GM19452 (cell line): ENCODE measurements at regions not wholly inside any gene's neighbourhood (a gene's known extent, or its start where the extent isn't known, plus 50 kb on each side); places are given as distances from the start of the nearest gene placed in this dataset.
"Not testable (repeated sequence)": the region's sequence is repeated elsewhere in the genome, so short reads cannot be mapped to it uniquely, and the experiment has no call there.

ENCODE experiments used
- ATAC-seq: cut with Tn5 transposase; IDR thresholded peaks from one replicate; pipeline ENCODE4 v1.9.1; 2021; ENCODE audit not compliant: unreplicated experiment

GRCh38 chr5:69004127-69004526 is 89.7 kb upstream of the SLC30A5 start:
- no peak for ATAC-seq

DNA sequence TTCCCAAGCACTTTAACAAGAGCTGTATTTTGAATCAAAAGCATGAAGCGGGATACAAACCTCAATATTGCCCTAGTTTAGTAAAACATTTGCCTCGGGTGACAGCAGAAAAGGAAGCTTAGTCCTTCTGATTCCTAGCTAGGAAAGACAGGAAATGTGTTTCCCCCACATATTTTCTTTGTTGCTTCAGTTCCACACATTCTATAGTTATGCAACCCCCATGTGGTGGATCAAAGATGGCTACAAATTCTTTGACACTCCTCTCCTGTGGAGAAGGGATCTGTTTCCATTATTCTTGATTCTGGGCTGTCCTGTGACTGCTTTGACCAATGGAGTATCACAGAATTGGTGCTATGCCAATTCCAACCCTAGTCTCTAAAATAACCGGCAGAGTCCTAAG is 89.1 kb upstream of the SLC30A5 start:
- ATAC-seq: no peak

DNA sequence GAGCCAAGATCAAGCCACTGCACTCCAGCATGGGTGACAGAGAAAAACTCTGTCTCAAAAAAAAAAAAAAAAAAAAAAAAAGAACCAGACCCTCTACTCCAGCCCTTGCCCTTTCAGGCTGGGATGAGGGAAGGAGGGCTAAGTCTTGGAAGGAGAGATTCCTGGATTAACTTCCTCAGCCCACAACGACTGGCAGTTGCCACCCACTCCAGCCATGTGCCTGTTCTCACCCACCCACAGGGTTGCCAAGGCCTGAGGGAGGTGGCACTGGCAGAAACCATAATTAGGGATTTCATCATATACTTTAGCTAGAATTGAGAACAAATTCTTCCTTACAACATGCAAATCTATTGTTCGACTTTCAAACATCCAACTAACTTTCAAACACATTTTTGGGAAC is 87.8 kb upstream of the SLC30A5 start:
- no peak for ATAC-seq

- no peak for ATAC-seq
These were observed 86.7 kb upstream of the SLC30A5 start for GRCh38 chr5:69007163-69007562.

DNA sequence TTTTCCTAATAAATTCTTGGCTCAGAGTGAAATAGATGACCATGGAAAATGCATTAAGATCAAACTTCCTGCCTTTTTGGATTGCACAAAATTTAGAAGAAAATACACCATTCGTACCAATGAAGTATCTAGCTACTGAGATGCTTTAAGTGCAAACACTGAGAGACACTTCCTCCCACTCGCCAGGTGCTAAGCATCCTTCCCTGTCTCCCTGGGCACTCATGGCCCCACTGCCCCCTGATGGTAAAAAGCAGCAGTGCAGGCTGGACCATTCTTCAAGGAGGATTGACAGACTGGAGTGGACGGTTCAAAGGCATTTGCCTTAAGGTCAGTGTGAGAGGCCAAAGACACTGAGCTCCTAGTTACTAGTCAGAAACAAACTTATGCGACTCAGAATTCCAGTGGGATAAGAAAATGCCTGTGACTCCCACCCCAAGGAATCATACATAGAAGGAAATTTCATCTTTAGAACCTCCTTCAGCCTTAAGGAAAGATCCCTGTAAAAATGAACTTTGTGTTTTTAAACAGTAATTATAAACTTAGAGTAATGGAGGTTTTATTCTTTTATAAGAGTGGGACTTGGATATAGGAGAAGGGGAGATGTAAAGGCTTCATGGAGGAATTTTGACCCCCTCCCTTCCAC is 86.0 kb upstream of the SLC30A5 start:
- peak; percentile 94 for ATAC-seq

DNA sequence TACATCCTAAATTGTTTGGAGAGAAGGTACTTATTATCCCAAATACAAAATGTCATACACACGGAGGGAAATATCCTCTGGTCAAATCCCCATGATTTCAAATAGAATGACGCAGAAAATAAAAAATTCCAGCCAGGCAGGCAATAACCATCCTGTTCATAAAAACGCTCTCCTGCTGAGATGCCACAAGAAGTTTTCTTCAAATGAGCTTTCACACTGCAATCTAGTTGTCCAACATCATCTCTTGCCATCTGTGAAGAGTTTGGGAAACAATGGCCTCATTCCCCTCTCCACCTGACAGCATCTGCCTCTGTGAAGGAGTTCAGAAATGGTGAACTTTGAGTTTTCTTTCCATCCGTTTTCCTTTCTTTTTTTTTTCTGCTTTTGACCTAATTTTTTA is 83.3 kb upstream of the SLC30A5 start:
- no peak for ATAC-seq

DNA sequence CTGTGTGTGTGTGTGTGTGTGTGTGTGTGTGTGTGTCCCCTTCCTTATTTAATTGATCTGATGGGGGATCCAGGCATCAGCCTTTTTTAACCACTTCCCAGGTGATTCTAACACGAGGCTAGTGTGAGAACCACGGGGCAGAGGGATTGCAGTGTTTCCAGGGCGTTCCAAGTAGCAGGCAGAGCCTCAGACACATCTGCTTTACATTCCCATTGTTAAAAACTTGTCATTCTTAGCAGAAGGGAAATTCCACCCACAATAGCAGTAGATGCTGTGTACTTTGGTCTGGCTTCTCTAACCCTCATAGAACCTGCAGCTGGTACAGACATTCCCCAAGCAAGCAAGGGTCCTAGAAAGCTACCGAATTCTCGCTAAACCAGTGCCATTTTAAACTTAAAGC is 81.9 kb upstream of the SLC30A5 start:
- ATAC-seq: no peak

GRCh38 chr5:69013481-69013880 is 80.3 kb upstream of the SLC30A5 start:
- no peak for ATAC-seq

DNA sequence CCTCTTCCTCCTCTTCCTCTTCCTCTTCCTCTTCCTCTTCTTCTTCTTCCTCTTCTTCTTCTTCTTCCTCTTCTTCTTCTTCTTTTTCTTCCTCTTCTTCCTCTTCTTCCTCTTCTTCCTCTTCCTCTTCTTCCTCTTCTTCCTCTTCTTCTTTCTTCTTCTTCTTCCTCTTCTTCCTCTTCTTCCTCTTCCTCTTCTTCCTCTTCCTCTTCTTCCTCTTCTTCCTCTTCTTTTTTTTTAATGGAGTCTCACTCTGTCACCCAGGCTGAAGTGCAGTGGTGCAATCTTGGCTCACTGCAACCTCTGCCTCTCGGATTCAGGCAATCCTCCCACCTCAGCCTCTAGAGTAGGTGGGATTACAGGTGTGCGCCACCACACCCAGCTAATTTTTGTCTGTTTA is 79.8 kb upstream of the SLC30A5 start:
- ATAC-seq: not testable (repeated sequence)

DNA sequence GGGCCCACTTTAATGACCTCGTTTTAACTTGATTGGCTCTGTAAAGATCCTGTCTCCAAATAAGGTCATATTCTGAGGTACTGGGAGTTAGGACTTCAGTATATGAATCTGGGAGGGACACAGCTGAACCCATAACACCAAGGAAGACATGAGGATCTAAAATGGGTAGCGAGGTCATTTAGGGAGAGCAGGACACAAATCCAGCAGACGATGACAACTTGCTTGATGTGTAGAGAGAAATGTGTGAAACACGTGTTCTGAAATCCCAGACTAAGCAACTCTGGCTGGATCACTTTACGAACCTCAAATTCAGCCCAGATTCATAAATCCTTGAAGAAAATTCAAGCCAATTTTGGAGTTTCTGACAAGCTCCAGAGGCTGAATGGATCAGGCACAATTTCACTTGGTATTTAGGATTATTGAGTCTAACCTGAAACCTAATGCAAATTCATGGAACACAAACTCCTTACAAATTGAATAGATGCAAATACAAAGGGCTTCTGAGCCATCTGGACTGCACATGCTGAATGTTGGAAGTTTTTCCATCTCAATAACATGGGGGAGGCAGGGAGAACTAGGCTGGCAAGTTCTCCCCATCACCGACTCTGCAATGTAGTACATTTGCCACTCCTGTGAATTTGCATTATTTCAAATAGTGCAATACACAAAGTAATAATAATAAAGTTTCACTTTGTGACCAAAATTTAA is 74.0 kb upstream of the SLC30A5 start:
- ATAC-seq: no peak

- no peak for ATAC-seq
These were observed 69.6 kb upstream of the SLC30A5 start for GRCh38 chr5:69024241-69024651.

GRCh38 chr5:69029292-69029691 is 64.5 kb upstream of the SLC30A5 start:
- no peak for ATAC-seq

DNA sequence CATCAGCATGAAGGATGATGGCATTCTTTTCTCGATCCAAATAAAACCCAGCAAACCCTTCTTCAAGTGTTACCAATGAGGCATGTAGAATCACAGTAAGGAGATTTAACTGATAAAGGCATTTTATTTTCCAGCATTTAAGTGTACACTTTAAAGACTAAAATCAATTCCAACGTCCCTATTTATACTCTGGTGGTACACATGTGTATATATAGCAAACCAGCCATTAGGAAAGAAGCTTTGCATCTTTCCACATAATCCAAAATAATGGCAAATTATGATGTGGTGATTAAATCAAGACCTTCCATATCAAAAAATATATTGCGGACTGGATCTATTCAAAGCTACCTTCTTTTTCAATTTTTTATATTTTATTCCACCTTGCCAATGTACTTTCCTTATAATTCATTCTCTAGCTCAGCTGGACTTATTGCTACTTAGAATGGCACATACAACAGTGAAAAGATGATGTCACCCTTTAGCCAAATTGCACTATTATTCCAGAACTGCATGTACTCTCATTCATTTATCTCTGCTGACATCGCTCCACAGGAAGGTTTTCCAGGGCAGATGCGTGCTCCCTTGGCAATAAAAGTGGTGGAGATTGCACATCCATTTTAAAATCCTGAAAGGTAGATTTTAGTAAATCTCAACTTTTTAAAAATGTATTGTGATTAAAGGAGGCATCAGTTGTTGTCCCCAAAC is 63.3 kb upstream of the SLC30A5 start:
- ATAC-seq: no peak

DNA sequence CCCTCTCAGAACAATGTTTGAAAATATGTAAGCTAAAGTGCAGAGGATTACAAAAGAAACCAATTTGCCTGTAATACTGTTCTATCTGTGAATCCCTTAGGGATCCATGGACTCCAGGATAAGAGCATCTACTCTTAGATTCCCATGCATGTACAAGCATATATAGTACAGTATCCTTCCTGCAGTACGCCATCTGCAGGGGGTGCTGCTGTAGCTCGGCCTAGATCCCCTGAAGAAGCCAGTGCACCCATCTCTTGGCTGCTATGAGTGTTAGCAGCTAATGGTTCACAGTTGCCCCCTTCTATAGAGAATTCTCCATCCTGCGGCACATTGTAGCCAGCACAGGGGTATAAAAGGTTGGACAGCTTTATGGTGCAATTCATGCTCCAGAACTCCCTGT is 61.8 kb upstream of the SLC30A5 start:
- ATAC-seq: no peak

DNA sequence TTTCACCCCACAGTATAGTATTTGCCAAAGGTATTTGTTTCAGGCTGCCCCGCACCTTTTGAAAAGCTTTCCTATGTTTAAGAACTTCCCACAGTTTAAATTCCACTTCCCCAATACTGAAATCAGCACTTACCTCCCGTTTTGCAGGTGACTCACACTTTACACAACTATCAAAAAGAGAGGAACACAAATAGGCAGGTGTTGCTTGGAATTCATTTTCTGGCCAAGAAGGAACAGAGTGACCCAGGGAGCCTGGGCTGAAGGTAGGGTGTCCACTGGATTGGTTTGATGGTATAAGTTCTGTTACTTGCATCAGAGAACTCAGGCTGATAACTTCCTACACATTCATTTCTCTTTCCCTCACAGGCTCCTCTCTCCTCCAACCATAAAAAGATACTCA is 60.1 kb upstream of the SLC30A5 start:
- no peak for ATAC-seq

- no peak for ATAC-seq
These were observed 58.9 kb upstream of the SLC30A5 start for GRCh38 chr5:69034898-69035297.

- ATAC-seq: no peak
These were observed 58.1 kb upstream of the SLC30A5 start for GRCh38 chr5:69035665-69036064.

DNA sequence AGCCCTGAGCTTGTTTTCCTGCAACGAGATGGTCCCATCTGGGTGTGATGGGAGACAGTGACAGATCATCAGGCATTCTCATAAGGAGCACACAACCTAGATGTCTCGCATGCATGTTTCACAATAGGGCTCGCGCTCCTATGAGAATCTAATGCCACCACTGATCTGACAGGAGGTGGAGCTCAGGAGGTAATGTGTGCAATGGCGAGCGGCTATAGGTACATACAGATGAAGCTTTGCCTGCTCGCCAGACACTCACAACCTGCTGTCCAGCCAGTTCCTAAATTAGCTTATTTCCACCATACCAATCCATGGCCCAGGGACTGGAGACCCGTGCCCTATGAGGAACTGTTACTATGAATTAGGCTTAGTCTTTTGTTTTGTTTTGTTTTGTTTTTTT is 55.3 kb upstream of the SLC30A5 start:
- no peak for ATAC-seq

DNA sequence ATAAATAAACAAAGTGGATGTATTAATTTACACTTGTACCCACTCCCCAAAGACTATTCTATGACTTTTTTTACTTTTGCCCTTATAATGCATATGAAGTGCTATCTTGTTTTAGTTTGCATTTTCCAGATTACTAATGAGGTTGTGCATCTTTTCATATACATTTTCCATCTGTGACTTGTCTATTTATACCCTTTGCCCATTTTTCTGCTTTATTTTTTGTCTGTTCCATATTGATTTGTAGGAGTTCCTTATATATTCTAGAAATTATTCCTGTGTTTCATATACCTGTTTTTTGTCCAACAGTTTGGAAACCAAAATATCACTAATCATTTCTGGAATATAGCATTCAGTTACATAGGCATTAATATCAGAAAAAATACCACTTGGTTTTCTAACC is 54.0 kb upstream of the SLC30A5 start:
- ATAC-seq: no peak

DNA sequence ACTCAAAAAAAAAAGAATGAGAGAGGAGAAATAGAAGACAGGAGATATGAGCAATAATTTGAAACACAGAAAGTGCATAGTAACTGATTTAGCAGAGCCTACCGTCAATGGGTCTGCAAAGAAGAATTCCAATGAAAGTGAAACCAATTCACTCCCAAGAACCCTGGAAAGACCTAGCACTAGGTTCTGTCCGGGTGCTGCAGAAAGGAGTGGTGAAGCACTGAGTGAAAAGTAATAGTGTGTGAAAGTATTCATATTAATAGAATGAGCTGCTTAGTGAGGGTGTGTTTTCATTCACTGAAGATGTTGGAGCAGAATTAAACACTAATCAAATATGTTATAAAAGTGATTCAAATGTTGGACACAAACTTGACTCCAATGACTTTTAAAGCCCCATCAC is 51.3 kb upstream of the SLC30A5 start:
- ATAC-seq: peak; percentile 32

GRCh38 chr5:69042915-69043654 is 50.7 kb upstream of the SLC30A5 start:
- ATAC-seq: peak; percentile 96

- no peak for ATAC-seq
These were observed 50.2 kb upstream of the SLC30A5 start for GRCh38 chr5:69043655-69043996.
